ENCODE measurements at regions not wholly inside any gene's neighbourhood (a gene's known extent, or its start where the extent isn't known, plus 50 kb on each side); places are given as distances from the start of the nearest gene placed in this dataset.
A peak's percentile ranks its signal among the peaks of the same experiment; 100 is the strongest.
"Not testable (repeated sequence)": the region's sequence is repeated elsewhere in the genome, so short reads cannot be mapped to it uniquely, and the experiment has no call there.

GRCh38 chr13:74243637-74244526 lies 109.7 kb upstream of the KLF12 start:
- Histone ChIP-seq H3K27ac (ENCODE audit: insufficient read depth, low read length) (peak overlapping the region; percentile 32), H3K79me2 (ENCODE audit: control insufficient read depth, insufficient read depth, low read length) (no peaks in the 10 kb centered on the region), H3K9ac (ENCODE audit: insufficient read depth, low read length) (no peak overlapping the region), H3K27me3 (ENCODE audit: control insufficient read depth, insufficient read depth, low read length) (no peaks in the 10 kb centered on the region), H4K20me1 (ENCODE audit: control insufficient read depth, extremely low read depth, insufficient read depth, low read length) (no peaks in the 10 kb centered on the region), H3K9me3 (ENCODE audit: control insufficient read depth, insufficient read depth, low read depth, low read length) (no peaks in the 10 kb centered on the region), H2AFZ (ENCODE audit: low read length) (no peak overlapping the region), H3K4me1 (ENCODE audit: control insufficient read depth, extremely low read depth, insufficient read depth, low read length) (peaks cover 2% of the 10 kb centered on the region), H3K4me2 (ENCODE audit: extremely low read depth, insufficient read depth, low read length) (no peak overlapping the region), H3K4me3 (replicated peaks in 1 of 4; ENCODE audit: control extremely low read depth in 1 of 4, insufficient read depth in 1 of 4, low read depth in 3 of 4, low read length in 4 of 4) (no peak overlapping the region), H3K36me3 (ENCODE audit: control insufficient read depth, insufficient read depth, low read length) (no peaks in the 10 kb centered on the region)
- DNase-seq (ENCODE audit: low read depth in 2 of 2): peak; percentile 52 to 83
- TF ChIP-seq CTCF (conservative IDR thresholded peaks at IDR 0.05 in 1 of 2, IDR thresholded peaks at IDR 0.05 in 1 of 2; ENCODE audit: low read depth in 1 of 2, low read length in 2 of 2) (no peak), EZH2 (IDR thresholded peaks at IDR 0.05; ENCODE audit: low read length, missing control alignments) (no peak)

GRCh38 chr13:74241343-74241742 lies 107.1 kb upstream of the KLF12 start:
- not testable (repeated sequence) for H3K4me3 ChIP-seq (replicated peaks in 1 of 4; ENCODE audit: control extremely low read depth in 1 of 4, insufficient read depth in 1 of 4, low read depth in 3 of 4, low read length in 4 of 4); H3K9me3 ChIP-seq (ENCODE audit: control insufficient read depth, insufficient read depth, low read depth, low read length); H3K79me2 ChIP-seq (ENCODE audit: control insufficient read depth, insufficient read depth, low read length); H4K20me1 ChIP-seq (ENCODE audit: control insufficient read depth, extremely low read depth, insufficient read depth, low read length); H3K27ac ChIP-seq (ENCODE audit: insufficient read depth, low read length); H3K4me2 ChIP-seq (ENCODE audit: extremely low read depth, insufficient read depth, low read length); H3K9ac ChIP-seq (ENCODE audit: insufficient read depth, low read length); H3K27me3 ChIP-seq (ENCODE audit: control insufficient read depth, insufficient read depth, low read length); H3K4me1 ChIP-seq (ENCODE audit: control insufficient read depth, extremely low read depth, insufficient read depth, low read length); H3K36me3 ChIP-seq (ENCODE audit: control insufficient read depth, insufficient read depth, low read length); DNase-seq (ENCODE audit: low read depth in 2 of 2); H2AFZ ChIP-seq (ENCODE audit: low read length)

- TF ChIP-seq EZH2 (IDR thresholded peaks at IDR 0.05; ENCODE audit: low read length, missing control alignments): no peak
- no peak for TF ChIP-seq CTCF (conservative IDR thresholded peaks at IDR 0.05 in 1 of 2, IDR thresholded peaks at IDR 0.05 in 1 of 2; ENCODE audit: low read depth in 1 of 2, low read length in 2 of 2)
- Histone ChIP-seq H3K79me2 (ENCODE audit: control insufficient read depth, insufficient read depth, low read length) (no peaks in the 10 kb centered on the region), H2AFZ (ENCODE audit: low read length) (no peak overlapping the region), H3K4me1 (ENCODE audit: control insufficient read depth, extremely low read depth, insufficient read depth, low read length) (no peaks in the 10 kb centered on the region), H3K4me2 (ENCODE audit: extremely low read depth, insufficient read depth, low read length) (no peak overlapping the region), H3K9me3 (ENCODE audit: control insufficient read depth, insufficient read depth, low read depth, low read length) (no peaks in the 10 kb centered on the region), H3K27ac (ENCODE audit: insufficient read depth, low read length) (no peak overlapping the region), H3K4me3 (replicated peaks in 1 of 4; ENCODE audit: control extremely low read depth in 1 of 4, insufficient read depth in 1 of 4, low read depth in 3 of 4, low read length in 4 of 4) (no peak overlapping the region), H3K9ac (ENCODE audit: insufficient read depth, low read length) (no peak overlapping the region), H4K20me1 (ENCODE audit: control insufficient read depth, extremely low read depth, insufficient read depth, low read length) (no peaks in the 10 kb centered on the region), H3K36me3 (ENCODE audit: control insufficient read depth, insufficient read depth, low read length) (no peaks in the 10 kb centered on the region), H3K27me3 (ENCODE audit: control insufficient read depth, insufficient read depth, low read length) (no peaks in the 10 kb centered on the region)
- no peak for DNase-seq (ENCODE audit: low read depth in 2 of 2)
These were observed 96.8 kb upstream of the KLF12 start for GRCh38 chr13:74230984-74231501.

Measured in fibroblast of lung (primary cell).